ENCODE measurements at regions not wholly inside any gene's neighbourhood (a gene's known extent, or its start where the extent isn't known, plus 50 kb on each side); places are given as distances from the start of the nearest gene placed in this dataset.
"Not testable (repeated sequence)": the region's sequence is repeated elsewhere in the genome, so short reads cannot be mapped to it uniquely, and the experiment has no call there.

GRCh38 chr9:89952401-89952800 is 347.6 kb downstream of the GADD45G start:
- DNase-seq: no peak

- DNase-seq: not testable (repeated sequence)
These were observed 348.5 kb downstream of the GADD45G start for GRCh38 chr9:89953263-89953662.

GRCh38 chr9:89953824-89954615 is 349.2 kb downstream of the GADD45G start:
- DNase-seq: no peak

GRCh38 chr9:89955144-89955543 is 350.3 kb downstream of the GADD45G start:
- no peak for DNase-seq

- DNase-seq: no peak
These were observed 350.8 kb downstream of the GADD45G start for GRCh38 chr9:89955626-89956025.

GRCh38 chr9:89956331-89956730 is 351.5 kb downstream of the GADD45G start:
- no peak for DNase-seq

GRCh38 chr9:89956907-89957306 is 352.1 kb downstream of the GADD45G start:
- DNase-seq: no peak

GRCh38 chr9:89958086-89958485 is 353.3 kb downstream of the GADD45G start:
- no peak for DNase-seq

- no peak for DNase-seq
These were observed 357.0 kb downstream of the GADD45G start for GRCh38 chr9:89961616-89962341.

GRCh38 chr9:89963280-89963679 is 358.5 kb downstream of the GADD45G start:
- no peak for DNase-seq

- no peak for DNase-seq
These were observed 362.7 kb downstream of the GADD45G start for GRCh38 chr9:89967527-89967926.

- peak; percentile 65 for DNase-seq
These were observed 364.4 kb downstream of the GADD45G start for GRCh38 chr9:89969156-89969675.

GRCh38 chr9:89969881-89970639 is 365.2 kb downstream of the GADD45G start:
- no peak for DNase-seq

GRCh38 chr9:89970701-89971100 is 365.9 kb downstream of the GADD45G start:
- DNase-seq: no peak

GRCh38 chr9:89972535-89972934 is 367.7 kb downstream of the GADD45G start:
- no peak for DNase-seq

- no peak for DNase-seq
These were observed 369.8 kb downstream of the GADD45G start for GRCh38 chr9:89974582-89974981.

GRCh38 chr9:89975024-89975423 is 370.2 kb downstream of the GADD45G start:
- DNase-seq: no peak

GRCh38 chr9:89975630-89976029 is 370.8 kb downstream of the GADD45G start:
- DNase-seq: no peak

GRCh38 chr9:89978185-89978584 is 373.4 kb downstream of the GADD45G start:
- no peak for DNase-seq

- no peak for DNase-seq
These were observed 375.8 kb downstream of the GADD45G start for GRCh38 chr9:89980600-89980999.

GRCh38 chr9:89982016-89982415 is 377.2 kb downstream of the GADD45G start:
- DNase-seq: no peak

- no peak for DNase-seq
These were observed 378.6 kb downstream of the GADD45G start for GRCh38 chr9:89983411-89983810.

- DNase-seq: no peak
These were observed 379.4 kb downstream of the GADD45G start for GRCh38 chr9:89984214-89984613.
